VCaP (cell line): ENCODE measurements at regions not wholly inside any gene's neighbourhood (a gene's known extent, or its start where the extent isn't known, plus 50 kb on each side); places are given as distances from the start of the nearest gene placed in this dataset.

Source experiments
- H3K27ac ChIP-seq: fragments of 450-650 bp; 2 replicates; pipeline ENCODE4 v1.5.1; 2017
- TF ChIP-seq, protein P1 (sequence below): fragments of 450-650 bp; conservative IDR thresholded peaks from 2 replicates; pipeline ENCODE4 v1.5.1; 2017; ENCODE audit warnings: mild to moderate bottlenecking, moderate library complexity

DNA sequence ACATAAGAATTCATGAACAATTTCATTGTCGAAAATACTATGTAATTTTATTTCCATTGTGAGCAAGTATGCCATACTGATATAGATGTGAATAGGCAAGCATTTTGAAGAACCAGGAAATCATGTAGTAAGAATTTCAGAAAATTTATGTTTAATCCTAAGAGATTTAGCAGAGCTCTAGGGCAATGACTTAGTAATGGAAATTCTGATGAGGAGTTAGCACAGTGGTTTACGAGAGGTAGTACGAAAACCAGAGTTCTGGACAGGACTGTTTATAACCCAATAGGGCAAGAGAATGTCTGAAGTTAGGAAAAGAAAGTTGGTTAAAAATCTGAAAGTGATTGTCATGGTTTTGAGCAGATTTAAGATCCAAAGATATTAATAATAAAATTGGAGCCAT lies 439.6 kb upstream of the DEPDC1 start:
- H3K27ac ChIP-seq, result no peak overlapping the region
- TF ChIP-seq, protein P1, sequence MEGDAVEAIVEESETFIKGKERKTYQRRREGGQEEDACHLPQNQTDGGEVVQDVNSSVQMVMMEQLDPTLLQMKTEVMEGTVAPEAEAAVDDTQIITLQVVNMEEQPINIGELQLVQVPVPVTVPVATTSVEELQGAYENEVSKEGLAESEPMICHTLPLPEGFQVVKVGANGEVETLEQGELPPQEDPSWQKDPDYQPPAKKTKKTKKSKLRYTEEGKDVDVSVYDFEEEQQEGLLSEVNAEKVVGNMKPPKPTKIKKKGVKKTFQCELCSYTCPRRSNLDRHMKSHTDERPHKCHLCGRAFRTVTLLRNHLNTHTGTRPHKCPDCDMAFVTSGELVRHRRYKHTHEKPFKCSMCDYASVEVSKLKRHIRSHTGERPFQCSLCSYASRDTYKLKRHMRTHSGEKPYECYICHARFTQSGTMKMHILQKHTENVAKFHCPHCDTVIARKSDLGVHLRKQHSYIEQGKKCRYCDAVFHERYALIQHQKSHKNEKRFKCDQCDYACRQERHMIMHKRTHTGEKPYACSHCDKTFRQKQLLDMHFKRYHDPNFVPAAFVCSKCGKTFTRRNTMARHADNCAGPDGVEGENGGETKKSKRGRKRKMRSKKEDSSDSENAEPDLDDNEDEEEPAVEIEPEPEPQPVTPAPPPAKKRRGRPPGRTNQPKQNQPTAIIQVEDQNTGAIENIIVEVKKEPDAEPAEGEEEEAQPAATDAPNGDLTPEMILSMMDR, result no peak

DNA sequence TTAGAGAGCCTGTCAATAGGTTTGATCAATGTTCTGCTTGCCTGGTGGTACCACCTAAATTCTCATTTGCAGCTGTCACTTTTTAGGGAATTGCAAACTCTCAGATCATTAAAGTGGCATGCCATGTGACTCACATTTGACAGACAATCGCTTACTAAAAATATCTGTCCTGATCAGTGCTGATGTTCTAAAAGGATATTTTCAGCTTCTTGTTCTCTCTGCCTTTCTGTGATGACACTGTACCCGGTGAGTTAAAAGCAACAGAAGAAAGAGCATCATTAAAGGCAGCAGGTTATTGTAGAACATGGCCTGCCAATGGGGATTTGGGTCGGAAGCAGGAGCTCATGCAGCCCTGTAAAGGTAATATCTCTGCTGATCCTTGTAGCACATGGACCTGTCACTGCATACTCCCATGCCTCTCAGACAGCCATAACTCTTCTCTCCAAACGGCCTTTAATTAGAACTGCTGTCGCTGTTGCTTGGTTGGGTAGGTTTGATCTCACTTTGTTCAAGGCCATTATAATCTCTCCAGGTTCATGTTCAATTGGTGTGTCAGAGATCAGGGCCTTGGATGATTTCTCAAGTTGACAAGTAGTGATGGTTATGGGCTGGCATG lies 441.3 kb upstream of the DEPDC1 start:
- TF ChIP-seq, protein P1, result no peak

DNA sequence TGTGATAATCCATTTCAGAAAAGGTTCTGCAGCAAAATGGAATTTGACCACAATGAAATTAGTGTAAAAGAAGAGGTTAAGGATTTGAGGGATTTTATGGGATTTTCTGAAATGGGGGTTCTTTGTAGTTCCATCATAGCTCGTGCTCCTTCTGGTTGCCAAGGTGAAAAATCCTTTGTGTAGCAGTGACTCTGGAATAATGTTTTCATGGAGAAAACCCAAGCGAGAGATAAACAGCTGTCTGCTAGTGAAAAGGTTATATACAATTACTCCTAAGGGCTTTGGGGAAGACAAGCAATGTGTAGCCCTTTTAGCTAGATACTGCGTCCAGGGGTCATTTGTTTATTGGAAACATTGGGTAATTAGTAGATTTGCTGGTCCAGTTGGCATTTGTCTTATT lies 453.2 kb upstream of the DEPDC1 start:
- H3K27ac ChIP-seq, result no peak overlapping the region
- TF ChIP-seq, protein P1, result no peak

More for the DNA sequence above, 441.3 kb upstream of the DEPDC1 start:
- H3K27ac ChIP-seq, result no peak overlapping the region

DNA sequence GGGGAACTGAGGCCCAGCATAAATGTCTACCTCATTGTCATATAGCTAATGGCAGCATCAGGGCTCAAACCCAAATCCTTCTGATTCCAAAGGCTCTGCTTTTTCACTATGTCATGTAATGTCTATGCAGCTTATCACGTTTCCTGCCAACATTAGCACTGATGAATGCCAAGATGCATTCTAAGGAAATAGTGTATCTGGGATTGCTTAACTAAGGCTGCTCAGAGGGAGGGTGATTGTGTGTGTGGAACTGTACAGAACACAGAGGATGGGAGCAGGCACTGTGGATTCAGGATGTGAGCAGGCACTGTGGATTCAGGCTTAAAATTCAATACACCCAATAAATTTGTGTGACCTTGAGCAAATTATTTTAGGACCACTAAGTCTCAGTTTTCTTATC lies 456.4 kb upstream of the DEPDC1 start:
- no peak overlapping the region for H3K27ac ChIP-seq
- TF ChIP-seq, protein P1, result no peak

DNA sequence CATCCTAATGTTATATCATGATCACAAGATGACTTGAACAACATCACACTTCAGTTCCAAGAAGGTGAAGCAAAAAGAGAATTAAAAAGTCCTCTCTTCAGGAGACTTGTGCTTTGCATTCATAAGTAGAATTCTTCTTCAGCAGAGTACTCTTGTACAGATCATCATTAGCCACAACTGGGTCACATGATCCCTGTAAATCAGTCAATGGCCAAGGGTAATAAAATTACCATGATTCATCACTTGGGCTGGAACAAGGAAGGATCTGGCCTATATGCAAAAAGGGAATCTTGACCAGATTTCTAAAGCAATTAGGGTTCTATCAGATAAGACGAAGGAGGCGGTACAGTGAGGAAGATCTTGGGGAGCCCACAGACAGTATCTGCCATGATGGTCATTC lies 458.0 kb upstream of the DEPDC1 start:
- TF ChIP-seq, protein P1, result no peak
- no peak overlapping the region for H3K27ac ChIP-seq

DNA sequence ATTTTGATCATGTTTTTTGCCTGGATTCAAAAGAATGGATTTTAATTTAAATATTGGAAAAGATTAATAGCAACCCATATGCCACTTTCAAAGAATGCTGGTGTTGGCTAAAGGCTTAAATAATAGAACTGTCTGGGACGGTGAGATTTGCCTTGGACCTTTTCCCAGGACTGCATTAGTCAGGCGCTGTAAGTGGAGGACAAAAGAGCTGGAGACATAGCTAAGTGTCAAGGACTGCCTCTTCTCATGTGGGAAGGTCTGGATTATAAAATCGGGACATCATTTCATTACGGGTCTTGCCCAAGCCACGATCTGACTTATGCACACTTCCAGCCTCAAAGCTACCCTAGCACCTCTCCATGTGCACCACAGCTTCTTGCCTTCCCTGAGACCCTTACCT lies 458.5 kb upstream of the DEPDC1 start:
- no peak overlapping the region for H3K27ac ChIP-seq
- TF ChIP-seq, protein P1, result no peak

DNA sequence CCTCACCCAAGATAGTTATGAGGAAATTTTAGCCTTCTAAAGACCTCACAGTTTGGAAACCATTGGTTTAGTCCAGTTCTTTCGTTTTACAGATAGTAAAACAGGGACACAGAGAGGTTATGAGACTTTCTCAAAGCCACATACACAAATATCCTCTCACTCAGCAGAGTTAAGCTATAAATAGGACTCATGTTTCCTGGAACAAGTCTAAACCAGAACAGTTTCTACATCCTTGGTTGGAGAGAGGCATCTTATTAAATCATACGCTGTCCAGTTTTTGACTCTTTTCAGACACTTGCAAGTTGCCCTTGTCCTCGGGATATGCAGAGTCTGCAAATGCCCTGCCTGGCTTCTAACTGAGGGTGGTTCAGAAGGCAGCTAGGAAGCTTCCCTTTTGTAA lies 462.1 kb upstream of the DEPDC1 start:
- H3K27ac ChIP-seq, result no peak overlapping the region
- TF ChIP-seq, protein P1, result no peak
